ENCODE measurements at regions not wholly inside any gene's neighbourhood (a gene's known extent, or its start where the extent isn't known, plus 50 kb on each side); places are given as distances from the start of the nearest gene placed in this dataset.

DNA sequence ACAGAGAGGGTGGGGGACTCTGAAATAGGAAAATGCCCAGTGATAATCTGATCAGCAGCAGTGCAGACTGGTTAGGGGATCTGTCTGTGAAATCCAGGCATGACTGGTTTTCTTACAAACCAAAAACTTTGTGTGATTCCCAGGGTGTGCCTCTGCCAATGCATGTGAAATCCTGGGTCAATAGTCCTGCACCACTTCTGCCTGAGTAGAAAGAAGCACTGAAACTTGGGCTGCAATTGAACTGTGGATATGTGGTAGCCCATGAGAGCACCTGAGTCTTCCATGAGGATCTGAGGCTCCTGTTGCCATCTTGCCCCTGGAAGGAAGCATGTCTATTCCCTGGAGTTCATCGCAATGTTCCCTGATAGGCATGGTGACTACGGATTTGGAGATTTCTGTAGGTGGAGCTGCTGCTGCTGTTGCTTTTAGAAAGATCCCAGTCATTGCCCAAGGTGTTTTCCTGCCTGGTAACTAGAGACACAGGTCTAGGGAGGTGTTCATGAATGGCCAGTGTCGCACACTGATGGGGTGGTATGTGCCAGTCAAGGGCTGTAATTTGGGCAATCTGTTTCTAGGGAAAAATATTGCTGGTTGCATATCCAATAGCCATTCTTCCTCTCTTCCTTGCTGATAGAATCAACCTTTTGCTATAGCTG lies 146.7 kb downstream of the CARTPT start:
- TF ChIP-seq, protein P1, sequence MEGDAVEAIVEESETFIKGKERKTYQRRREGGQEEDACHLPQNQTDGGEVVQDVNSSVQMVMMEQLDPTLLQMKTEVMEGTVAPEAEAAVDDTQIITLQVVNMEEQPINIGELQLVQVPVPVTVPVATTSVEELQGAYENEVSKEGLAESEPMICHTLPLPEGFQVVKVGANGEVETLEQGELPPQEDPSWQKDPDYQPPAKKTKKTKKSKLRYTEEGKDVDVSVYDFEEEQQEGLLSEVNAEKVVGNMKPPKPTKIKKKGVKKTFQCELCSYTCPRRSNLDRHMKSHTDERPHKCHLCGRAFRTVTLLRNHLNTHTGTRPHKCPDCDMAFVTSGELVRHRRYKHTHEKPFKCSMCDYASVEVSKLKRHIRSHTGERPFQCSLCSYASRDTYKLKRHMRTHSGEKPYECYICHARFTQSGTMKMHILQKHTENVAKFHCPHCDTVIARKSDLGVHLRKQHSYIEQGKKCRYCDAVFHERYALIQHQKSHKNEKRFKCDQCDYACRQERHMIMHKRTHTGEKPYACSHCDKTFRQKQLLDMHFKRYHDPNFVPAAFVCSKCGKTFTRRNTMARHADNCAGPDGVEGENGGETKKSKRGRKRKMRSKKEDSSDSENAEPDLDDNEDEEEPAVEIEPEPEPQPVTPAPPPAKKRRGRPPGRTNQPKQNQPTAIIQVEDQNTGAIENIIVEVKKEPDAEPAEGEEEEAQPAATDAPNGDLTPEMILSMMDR (conservative IDR thresholded peaks at IDR 0.05; ENCODE audit: low read depth, low read length), result no peak
- no peak for TF ChIP-seq EZH2 (IDR thresholded peaks at IDR 0.05; ENCODE audit: borderline replicate concordance, low read depth, low read length, poor library complexity, severe bottlenecking)
- ChIA-PET CTCF (no interaction called here), POLR2A (ENCODE audit: low non-redundant PET) (no interaction called here)
- H3K4me1 ChIP-seq (ENCODE audit: insufficient read depth, low read length, poor library complexity, severe bottlenecking), result no peaks in the 10 kb centered on the region
- H3K4me3 ChIP-seq (ENCODE audit: low read depth, low read length, poor library complexity, severe bottlenecking), result no peak overlapping the region
- peaks cover 8% of the 10 kb centered on the region for H3K27me3 ChIP-seq (replicated peaks; ENCODE audit: insufficient read depth, low read depth, low read length, poor library complexity)
- intact Hi-C loops (cut with micrococcal nuclease; ENCODE audit: unreplicated experiment), result no loop called here
- H3K36me3 ChIP-seq (ENCODE audit: insufficient read depth, low read length, poor library complexity, severe bottlenecking), result no peaks in the 10 kb centered on the region
- DNase-seq (ENCODE audit: low spot score), result no peak
- no TSS peak for BruUV-seq (replicated peaks)
- H3K27ac ChIP-seq (ENCODE audit: low read depth, low read length, poor library complexity, severe bottlenecking), result no peak overlapping the region
- no peaks in the 10 kb centered on the region for H3K9me3 ChIP-seq (ENCODE audit: low read depth, low read length, poor library complexity, severe bottlenecking)

DNA sequence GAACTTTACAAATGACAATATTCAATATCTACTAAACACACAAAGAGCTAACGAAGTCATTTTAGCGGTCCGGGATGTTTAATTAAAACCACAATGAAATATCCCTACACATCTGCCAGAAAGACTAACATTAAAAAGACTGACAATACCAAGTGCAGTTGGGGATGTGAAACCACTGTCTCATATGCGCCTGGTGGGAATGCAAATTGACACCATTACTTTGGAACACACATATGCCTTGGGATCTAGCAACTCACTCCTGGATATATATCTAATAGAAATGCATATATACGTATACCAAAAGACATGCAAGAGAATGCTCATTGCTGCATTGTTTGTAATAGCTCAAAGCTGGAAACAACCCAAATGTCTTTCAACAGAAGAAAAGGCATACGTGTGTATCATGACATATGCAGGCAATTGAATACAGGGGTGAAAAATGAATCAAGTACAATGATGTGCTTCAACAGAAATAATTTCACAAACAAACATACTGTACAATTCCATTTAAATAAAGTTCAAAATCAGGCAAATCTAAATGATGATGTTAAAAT lies 153.3 kb downstream of the CARTPT start:
- ChIA-PET CTCF (no interaction called here), POLR2A (ENCODE audit: low non-redundant PET) (no interaction called here)
- intact Hi-C loops (cut with micrococcal nuclease; ENCODE audit: unreplicated experiment), result no loop called here
- Histone ChIP-seq H3K27ac (ENCODE audit: low read depth, low read length, poor library complexity, severe bottlenecking) (no peak overlapping the region), H3K4me1 (ENCODE audit: insufficient read depth, low read length, poor library complexity, severe bottlenecking) (no peaks in the 10 kb centered on the region), H3K9me3 (ENCODE audit: low read depth, low read length, poor library complexity, severe bottlenecking) (no peaks in the 10 kb centered on the region), H3K4me3 (ENCODE audit: low read depth, low read length, poor library complexity, severe bottlenecking) (no peak overlapping the region), H3K27me3 (replicated peaks; ENCODE audit: insufficient read depth, low read depth, low read length, poor library complexity) (peaks cover 8% of the 10 kb centered on the region), H3K36me3 (ENCODE audit: insufficient read depth, low read length, poor library complexity, severe bottlenecking) (no peaks in the 10 kb centered on the region)
- no TSS peak for BruUV-seq (replicated peaks)
- no peak for DNase-seq (ENCODE audit: low spot score)
- TF ChIP-seq, protein P1 (conservative IDR thresholded peaks at IDR 0.05; ENCODE audit: low read depth, low read length), result no peak
- no peak for TF ChIP-seq EZH2 (IDR thresholded peaks at IDR 0.05; ENCODE audit: borderline replicate concordance, low read depth, low read length, poor library complexity, severe bottlenecking)

GRCh38 chr5:71873191-71873591 lies 154.1 kb downstream of the CARTPT start:
- TF ChIP-seq EZH2 (IDR thresholded peaks at IDR 0.05; ENCODE audit: borderline replicate concordance, low read depth, low read length, poor library complexity, severe bottlenecking), result no peak
- TF ChIP-seq, protein P1 (conservative IDR thresholded peaks at IDR 0.05; ENCODE audit: low read depth, low read length), result no peak
- BruUV-seq (replicated peaks), result no TSS peak
- no peaks in the 10 kb centered on the region for H3K4me1 ChIP-seq (ENCODE audit: insufficient read depth, low read length, poor library complexity, severe bottlenecking)
- intact Hi-C loops (cut with micrococcal nuclease; ENCODE audit: unreplicated experiment), result no loop called here
- DNase-seq (ENCODE audit: low spot score), result no peak
- H3K4me3 ChIP-seq (ENCODE audit: low read depth, low read length, poor library complexity, severe bottlenecking), result no peak overlapping the region
- H3K9me3 ChIP-seq (ENCODE audit: low read depth, low read length, poor library complexity, severe bottlenecking), result no peaks in the 10 kb centered on the region
- ChIA-PET CTCF (no interaction called here), POLR2A (ENCODE audit: low non-redundant PET) (no interaction called here)
- no peaks in the 10 kb centered on the region for H3K36me3 ChIP-seq (ENCODE audit: insufficient read depth, low read length, poor library complexity, severe bottlenecking)
- H3K27me3 ChIP-seq (replicated peaks; ENCODE audit: insufficient read depth, low read depth, low read length, poor library complexity), result peaks cover 8% of the 10 kb centered on the region
- no peak overlapping the region for H3K27ac ChIP-seq (ENCODE audit: low read depth, low read length, poor library complexity, severe bottlenecking)
